HG02588 (cell line): ENCODE measurements at regions not wholly inside any gene's neighbourhood (a gene's known extent, or its start where the extent isn't known, plus 50 kb on each side); places are given as distances from the start of the nearest gene placed in this dataset.
"Not testable (repeated sequence)": the region's sequence is repeated elsewhere in the genome, so short reads cannot be mapped to it uniquely, and the experiment has no call there.

Experiments used
- ATAC-seq: cut with Tn5 transposase; IDR thresholded peaks from one replicate; pipeline ENCODE4 v1.9.1; 2021; ENCODE audit warnings: mild to moderate bottlenecking, moderate library complexity; ENCODE audit not compliant: unreplicated experiment

DNA sequence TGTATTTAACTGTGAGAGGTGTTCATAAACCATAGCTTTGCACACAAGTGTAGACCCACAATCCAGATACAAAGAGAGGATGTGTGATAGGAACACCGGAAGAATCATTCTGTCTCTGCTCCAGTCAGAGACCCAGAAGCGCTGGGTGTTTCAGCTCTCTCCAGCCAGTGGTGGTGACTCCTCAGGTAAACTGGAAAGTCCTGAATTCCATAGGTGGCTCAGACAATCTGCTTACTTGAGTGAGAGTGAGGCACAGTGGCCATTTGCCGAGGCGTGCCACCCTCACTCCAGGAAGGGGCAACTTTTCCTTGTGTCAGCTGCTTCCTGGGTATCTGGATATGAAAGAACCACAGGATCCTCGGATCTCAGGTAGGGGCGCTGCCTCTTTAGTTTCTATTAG is 171.5 kb downstream of the KCNS3 start:
- no peak for ATAC-seq

DNA sequence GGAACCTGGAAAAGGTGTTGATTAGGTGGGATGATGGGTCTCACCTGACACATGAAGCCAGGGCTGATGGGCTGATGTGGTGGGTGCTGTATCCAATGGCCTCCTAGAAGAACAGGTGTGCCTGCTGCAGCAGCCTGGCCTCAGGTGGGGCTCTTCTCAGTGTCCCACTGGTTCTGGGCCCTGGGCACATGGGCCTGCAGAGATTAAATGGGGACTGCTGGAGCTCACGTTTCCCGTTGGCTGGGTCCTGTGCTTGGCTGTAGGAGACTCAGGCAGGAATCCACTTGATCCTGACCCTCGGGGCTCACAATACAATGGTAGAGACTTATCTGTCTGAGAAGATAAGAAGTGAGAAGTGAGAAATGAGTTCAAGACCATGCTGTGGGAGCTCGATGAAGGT is 170.9 kb downstream of the KCNS3 start:
- no peak for ATAC-seq

DNA sequence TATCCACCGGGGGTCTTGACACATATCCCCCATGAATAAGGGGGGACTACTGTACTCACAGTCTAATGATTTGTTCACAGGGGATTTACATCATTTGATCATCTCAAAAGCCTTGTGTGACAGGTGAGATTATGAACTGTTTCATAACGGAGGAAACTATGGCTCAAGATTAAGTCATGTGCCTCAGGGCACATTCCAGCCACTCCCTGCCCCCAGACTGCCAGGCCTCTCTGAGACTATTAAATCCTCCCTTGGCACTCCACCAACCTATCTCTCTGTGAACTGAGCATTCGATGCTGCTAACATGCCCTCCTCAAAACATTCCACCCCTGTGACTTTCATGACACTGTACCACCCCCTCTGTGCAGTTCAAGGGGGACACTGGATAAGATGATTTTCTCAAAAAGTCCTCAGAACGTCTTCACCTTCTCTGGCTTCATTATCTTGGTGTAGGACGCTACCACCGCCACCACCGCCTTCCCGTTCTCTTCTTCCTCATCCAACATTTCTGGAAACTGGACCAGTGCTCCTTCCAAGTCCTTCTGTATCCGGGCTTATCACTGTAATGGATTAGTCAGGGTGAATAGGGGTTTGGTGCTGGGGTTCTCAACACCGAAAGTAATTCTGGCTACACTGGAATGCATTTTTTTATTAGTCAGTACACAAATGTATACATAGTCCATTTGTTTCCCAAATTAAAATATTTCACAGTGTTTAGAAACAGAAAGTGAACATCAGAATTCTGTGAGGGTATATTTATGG is 169.6 kb downstream of the KCNS3 start:
- no peak for ATAC-seq

DNA sequence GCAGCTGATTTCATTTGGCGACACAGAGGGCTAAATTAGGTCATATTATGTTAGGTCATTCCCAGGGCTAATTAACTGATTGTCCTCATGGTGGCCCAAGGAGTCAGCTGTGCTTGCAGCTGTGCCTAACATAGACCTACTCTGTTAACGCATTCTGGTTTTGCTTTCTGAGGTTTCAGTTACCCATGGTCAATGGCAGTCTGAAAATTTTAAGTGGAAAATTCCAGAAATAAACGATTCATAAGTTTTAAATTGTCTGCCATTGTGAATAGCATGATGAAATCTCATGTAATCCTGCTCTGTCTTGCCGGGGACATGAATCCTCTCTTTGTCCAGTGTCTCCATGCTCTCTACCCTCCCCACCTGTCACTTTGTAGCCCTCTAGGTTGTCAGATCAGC is 168.7 kb downstream of the KCNS3 start:
- no peak for ATAC-seq

DNA sequence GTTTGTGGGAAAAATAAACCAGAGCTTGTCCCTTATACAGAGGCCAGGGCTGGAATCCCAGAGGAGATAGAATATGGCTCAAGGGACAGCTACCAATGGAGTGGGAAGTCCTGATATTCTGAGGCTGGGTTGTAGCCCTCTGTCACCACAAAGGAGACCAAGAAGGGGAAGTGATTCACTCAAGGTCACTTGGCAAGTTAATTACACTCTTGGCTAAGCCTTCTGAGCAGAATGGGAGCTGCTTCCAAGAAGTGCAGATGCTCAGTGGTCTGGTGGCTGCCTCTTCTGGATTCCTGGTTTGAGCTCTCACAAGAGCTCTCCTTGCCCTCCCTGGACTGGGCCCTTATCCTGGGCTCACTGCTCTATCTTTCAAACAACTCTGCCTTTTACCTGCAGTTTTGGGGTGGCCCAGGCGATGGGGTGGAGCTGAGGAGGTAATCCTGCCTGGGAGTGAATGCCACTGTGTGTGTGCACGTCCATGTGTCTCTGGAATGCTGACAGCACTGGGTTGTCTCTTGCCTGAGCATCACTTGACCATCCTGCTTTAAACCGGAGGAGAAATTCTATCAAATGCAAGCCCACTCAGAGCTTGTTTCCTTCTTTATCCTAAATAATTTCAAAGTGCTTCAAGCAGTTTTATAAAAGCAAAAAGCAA is 168.2 kb downstream of the KCNS3 start:
- ATAC-seq = no peak

DNA sequence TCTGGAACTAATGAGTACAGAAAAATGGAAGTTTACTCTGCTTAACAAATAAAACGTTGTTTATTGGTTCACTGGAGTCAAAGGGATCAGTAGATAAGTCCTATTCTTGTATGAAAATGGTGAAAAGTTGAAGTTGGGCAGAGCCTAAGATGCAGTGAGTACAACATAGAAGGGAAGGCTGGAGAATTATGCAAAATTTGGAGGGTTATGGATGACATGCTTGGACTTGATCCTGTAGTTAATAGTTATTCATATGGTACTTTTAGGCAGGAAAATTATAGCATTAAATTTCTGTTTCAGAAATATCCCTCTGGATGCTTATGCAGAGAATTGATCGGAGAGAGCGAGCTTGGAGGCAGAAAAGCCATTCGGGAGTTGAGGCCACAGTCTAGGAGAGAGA is 167.6 kb downstream of the KCNS3 start:
- no peak for ATAC-seq

DNA sequence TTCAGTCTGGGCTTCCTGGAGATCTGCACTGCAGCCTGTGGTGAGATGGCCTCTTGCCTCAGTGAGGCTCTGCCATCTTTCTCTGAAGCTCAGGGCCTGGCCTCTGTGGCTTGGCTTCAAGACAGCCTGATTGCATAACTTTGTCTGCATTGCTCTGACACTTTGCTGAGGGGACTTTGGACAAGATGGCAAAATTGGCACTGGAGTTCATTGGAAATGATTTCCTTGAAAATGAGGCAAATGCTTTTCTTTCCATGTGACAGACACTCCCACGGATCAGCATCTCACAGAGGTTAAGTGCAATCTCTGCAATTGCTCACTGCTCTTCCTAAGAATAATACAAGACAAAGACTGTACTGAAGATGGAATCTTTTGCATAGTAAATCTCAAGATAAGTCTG is 166.8 kb downstream of the KCNS3 start:
- no peak for ATAC-seq

DNA sequence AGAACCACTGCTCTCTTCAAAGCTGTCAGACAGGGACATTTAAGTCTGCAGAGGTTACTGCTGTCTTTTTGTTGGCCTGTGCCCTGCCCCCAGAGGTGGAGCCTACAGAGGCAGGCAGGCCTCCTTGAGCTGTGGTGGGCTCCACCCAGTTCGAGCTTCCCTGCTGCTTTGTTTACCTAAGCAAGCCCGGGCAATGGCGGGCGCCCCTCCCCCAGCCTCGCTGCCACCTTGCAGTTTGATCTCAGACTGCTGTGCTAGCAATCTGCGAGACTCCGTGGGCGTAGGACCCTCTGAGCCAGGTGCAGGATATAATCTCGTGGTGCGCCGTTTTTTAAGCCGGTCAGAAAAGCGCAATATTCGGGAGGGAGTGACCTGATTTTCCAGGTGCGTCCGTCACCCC is 138.9 kb downstream of the KCNS3 start:
- not testable (repeated sequence) for ATAC-seq

DNA sequence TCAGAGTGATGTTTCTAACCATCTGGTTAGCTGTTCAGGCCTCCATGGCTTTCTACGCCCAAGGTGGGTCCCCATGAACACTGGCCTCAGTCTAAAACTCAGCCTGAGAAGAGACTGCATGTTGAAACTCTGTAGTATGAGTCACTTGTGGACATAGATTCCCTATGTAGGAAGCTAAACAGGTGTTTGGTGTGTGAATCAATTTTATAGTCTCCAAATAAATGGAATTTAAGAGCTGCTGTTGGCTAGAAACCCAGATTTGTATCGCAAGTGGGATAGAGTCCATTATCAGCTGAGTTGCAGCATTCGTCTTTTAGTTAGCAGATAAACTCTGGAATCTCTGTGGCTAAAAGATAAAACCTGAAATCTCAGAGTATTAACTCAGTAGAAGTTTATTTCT is 131.4 kb downstream of the KCNS3 start:
- ATAC-seq = no peak

DNA sequence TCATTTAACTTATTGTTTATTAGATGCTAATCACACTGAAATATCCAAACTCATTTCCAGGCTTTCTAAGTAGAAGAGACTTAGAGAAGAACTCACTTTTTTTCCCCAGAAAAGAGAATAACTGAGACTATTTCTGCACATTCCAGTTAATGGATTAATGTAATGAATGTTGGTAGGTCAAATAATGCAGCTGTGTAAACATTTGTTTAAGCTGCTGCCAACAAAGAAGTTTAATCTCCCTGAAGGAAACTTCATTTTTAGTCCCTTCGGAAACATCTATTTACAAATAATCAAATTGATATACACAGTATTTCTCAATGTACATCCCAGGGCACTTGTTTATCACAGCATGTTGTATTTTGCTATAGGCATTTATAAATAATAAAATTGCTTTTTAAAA is 126.9 kb downstream of the KCNS3 start:
- ATAC-seq = no peak

DNA sequence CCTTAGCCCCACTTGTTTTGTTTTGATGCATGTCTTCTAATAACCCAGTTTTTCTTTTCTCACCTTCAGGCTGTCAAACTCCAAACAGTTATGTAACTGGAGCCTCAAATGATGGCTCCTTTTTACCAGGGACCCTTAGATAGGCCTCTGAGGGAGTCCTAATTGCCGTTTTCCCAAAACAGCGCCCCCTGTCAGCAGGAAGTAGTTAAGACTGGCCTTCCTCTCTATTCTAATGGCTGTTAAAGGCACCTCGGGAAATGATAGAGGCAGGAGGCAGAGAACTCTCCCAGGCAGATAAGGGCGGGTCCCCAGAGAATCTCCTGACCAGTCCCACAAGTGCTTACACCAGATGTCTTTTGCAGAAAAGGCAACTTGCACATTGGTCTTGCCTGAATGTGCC is 123.2 kb downstream of the KCNS3 start:
- ATAC-seq = no peak

DNA sequence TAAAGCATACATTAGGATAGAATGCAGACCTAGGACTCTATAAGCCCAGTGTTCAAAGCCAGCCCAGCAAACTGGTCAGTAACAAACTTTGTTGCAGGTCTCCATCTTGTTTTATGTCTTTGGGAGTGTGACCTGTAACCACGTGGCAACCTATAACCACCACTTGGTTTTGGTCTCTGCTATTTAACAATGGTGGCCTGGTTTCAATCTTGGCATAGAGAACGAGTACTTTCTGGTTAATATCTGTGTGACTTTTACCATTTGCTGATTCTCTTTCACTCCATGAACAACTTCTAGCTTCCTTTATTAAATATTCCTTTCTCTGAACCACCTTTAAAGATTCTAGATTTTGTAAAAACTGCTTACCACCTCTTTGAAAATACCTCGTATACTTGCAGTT is 118.5 kb downstream of the KCNS3 start:
- no peak for ATAC-seq

DNA sequence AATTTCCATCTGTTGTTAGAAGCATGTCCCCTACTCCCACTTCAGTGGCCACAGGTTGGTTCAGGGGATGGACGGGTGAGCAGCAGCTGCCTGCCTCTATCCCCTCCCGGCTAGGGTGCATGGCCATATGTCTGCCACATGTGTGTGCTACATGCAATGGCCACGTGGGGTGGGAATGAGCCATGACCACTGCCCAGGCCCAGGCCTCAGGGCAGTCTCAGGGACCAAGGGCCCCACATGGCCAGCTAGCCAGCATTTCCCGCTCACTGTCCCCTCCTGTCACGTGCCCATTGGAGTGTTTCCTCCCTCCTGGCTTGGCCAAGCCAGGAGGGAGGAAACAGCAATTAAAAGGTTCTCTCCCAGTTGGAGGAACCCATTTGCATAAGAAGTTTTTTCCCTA is 117.1 kb downstream of the KCNS3 start:
- no peak for ATAC-seq
